ENCODE measurements at regions not wholly inside any gene's neighbourhood (a gene's known extent, or its start where the extent isn't known, plus 50 kb on each side); places are given as distances from the start of the nearest gene placed in this dataset.
A peak's percentile ranks its signal among the peaks of the same experiment; 100 is the strongest.

- TF ChIP-seq CTCF (IDR thresholded peaks at IDR 0.05) = no peak
- Mint-ChIP-seq H3K4me1 (ENCODE audit: low read depth) (no peaks in the 10 kb centered on the region), H3K27ac (no peak overlapping the region), H3K27me3 (no peaks in the 10 kb centered on the region), H3K4me3 (no peak overlapping the region), H3K36me3 (ENCODE audit: low read depth) (no peaks in the 10 kb centered on the region), H3K9me3 (no peaks in the 10 kb centered on the region)
- no peak for ATAC-seq
- ChIA-PET CTCF (no interaction called here), POLR2A (no interaction called here)
- DNase-seq = no peak
- intact Hi-C loops (cut with micrococcal nuclease) = no loop called here
Observed at GRCh38 chr5:53200306-53200705, 90.7 kb upstream of the MOCS2 start.

- ATAC-seq = no peak
- POLR2A ChIA-PET = no interaction called here
- intact Hi-C loops (cut with micrococcal nuclease) = no loop called here
Observed at GRCh38 chr5:53201746-53202145, 92.2 kb upstream of the MOCS2 start.

GRCh38 chr5:53206562-53206961, 97.0 kb upstream of the MOCS2 start:
- intact Hi-C loops (cut with micrococcal nuclease) = no loop called here
- H3K9me3 Mint-ChIP-seq = no peaks in the 10 kb centered on the region
- peaks cover 2% of the 10 kb centered on the region for H3K27me3 Mint-ChIP-seq
- TF ChIP-seq CTCF (IDR thresholded peaks at IDR 0.05) = no peak
- ChIA-PET POLR2A (no interaction called here), CTCF (no interaction called here)
- H3K36me3 Mint-ChIP-seq (ENCODE audit: low read depth) = no peaks in the 10 kb centered on the region
- no peaks in the 10 kb centered on the region for H3K4me1 Mint-ChIP-seq (ENCODE audit: low read depth)
- DNase-seq = no peak
- no peak overlapping the region for H3K4me3 Mint-ChIP-seq
- ATAC-seq = no peak
- no peak overlapping the region for H3K27ac Mint-ChIP-seq

More at GRCh38 chr5:53201746-53202145, 92.2 kb upstream of the MOCS2 start:
- Mint-ChIP-seq H3K9me3 (no peaks in the 10 kb centered on the region), H3K4me3 (no peak overlapping the region), H3K27ac (no peak overlapping the region), H3K36me3 (ENCODE audit: low read depth) (no peaks in the 10 kb centered on the region), H3K4me1 (ENCODE audit: low read depth) (no peaks in the 10 kb centered on the region), H3K27me3 (peaks cover 2% of the 10 kb centered on the region)
- CTCF ChIA-PET = interaction anchor here (0.6 kb wide), 1 partner anchor 14 kb away, joined by 3 read pairs; no protein-coding TSS in a partner anchor
- TF ChIP-seq CTCF (IDR thresholded peaks at IDR 0.05) = peak; percentile 28
- DNase-seq = peak; percentile 19

GRCh38 chr5:53211799-53212198, 102.2 kb upstream of the MOCS2 start:
- no peaks in the 10 kb centered on the region for H3K4me1 Mint-ChIP-seq (ENCODE audit: low read depth)
- DNase-seq (peak; percentile 20), ATAC-seq (peak; percentile 56)
- ChIA-PET POLR2A (no interaction called here), CTCF (interaction anchor here (1.5 kb wide), 1 partner anchor 266 kb away, joined by 3 read pairs; no protein-coding TSS in a partner anchor)
- intact Hi-C loops (cut with micrococcal nuclease) = no loop called here
- peaks cover 2% of the 10 kb centered on the region for H3K9me3 Mint-ChIP-seq
- no peaks in the 10 kb centered on the region for H3K36me3 Mint-ChIP-seq (ENCODE audit: low read depth)
- H3K27me3 Mint-ChIP-seq = peaks cover 9% of the 10 kb centered on the region
- no peak overlapping the region for H3K27ac Mint-ChIP-seq
- no peak for TF ChIP-seq CTCF (IDR thresholded peaks at IDR 0.05)
- H3K4me3 Mint-ChIP-seq = no peak overlapping the region

GRCh38 chr5:53219174-53219573, 109.6 kb upstream of the MOCS2 start:
- Mint-ChIP-seq H3K4me1 (ENCODE audit: low read depth) (no peaks in the 10 kb centered on the region), H3K4me3 (no peak overlapping the region), H3K36me3 (ENCODE audit: low read depth) (no peaks in the 10 kb centered on the region), H3K9me3 (peaks cover 7% of the 10 kb centered on the region), H3K27ac (no peak overlapping the region), H3K27me3 (peaks cover 5% of the 10 kb centered on the region)
- no peak for TF ChIP-seq CTCF (IDR thresholded peaks at IDR 0.05)
- DNase-seq = no peak
- ChIA-PET CTCF (no interaction called here), POLR2A (no interaction called here)
- ATAC-seq = no peak
- intact Hi-C loops (cut with micrococcal nuclease) = no loop called here

All from activated CD8-positive, alpha-beta T cell treated with anti-CD3 and anti-CD28 coated beads for 36 hours (primary cell).